Kidney (tissue), 13 donors: ENCODE measurements at regions not wholly inside any gene's neighbourhood (a gene's known extent, or its start where the extent isn't known, plus 50 kb on each side); places are given as distances from the start of the nearest gene placed in this dataset.

ENCODE experiments used
- DNase-seq, 5 donors: peaks; one replicate each; pipeline ENCODE4 v3.0.0-alpha.2; 2013 to 2020
- FAIRE-seq: peaks from 2 replicates; lab custom pipeline; 2012; peaks lifted over from hg19 to GRCh38; lab: Jason Lieb, UNC
- H3K27ac ChIP-seq, 2 donors: one replicate each; pipeline ENCODE4 v1.7.0; 2013; ENCODE audit warnings: low read depth in 2 of 2, low read length in 2 of 2, inconsistent platforms in 1 of 2
- H3K27me3 ChIP-seq: one replicate; pipeline ENCODE4 v1.7.1; 2013; ENCODE audit warnings: low read length, inconsistent platforms; ENCODE audit not compliant: control insufficient read depth, insufficient read depth
- H3K36me3 ChIP-seq, 3 donors: one replicate each; pipeline versions ENCODE4 v1.7.0 to v1.7.1; 2013; ENCODE audit warnings: low read length in 3 of 3, control low read depth in 1 of 3, inconsistent platforms in 1 of 3; ENCODE audit not compliant: insufficient read depth in 3 of 3, control insufficient read depth in 2 of 3
- H3K4me1 ChIP-seq, 3 donors: one replicate each; pipeline versions ENCODE4 v1.7.0 to v1.7.1; 2013; ENCODE audit warnings: low read length in 3 of 3, inconsistent platforms in 1 of 3, low read depth in 1 of 3; ENCODE audit not compliant: control insufficient read depth in 2 of 3, insufficient read depth in 2 of 3
- H3K4me3 ChIP-seq, 3 donors: one replicate each; pipeline versions ENCODE4 v1.7.0 to v1.8.1; 2013; ENCODE audit warnings: low read length in 3 of 3, control low read depth in 1 of 3, inconsistent platforms in 1 of 3
- H3K9ac ChIP-seq, 3 donors: one replicate each; pipeline versions ENCODE4 v1.7.0 to v1.7.1; 2013; ENCODE audit warnings: low read length in 3 of 3, control low read depth in 1 of 3, inconsistent platforms in 1 of 3
- H3K9me3 ChIP-seq, 3 donors: one replicate each; pipeline versions ENCODE4 v1.7.0 to v1.7.1; 2013; ENCODE audit warnings: low read length in 3 of 3, control low read depth in 1 of 3, inconsistent platforms in 1 of 3; ENCODE audit not compliant: control insufficient read depth in 2 of 3, insufficient read depth in 1 of 3
- CTCF ChIP-seq: IDR thresholded peaks from 3 replicates; pipeline ENCODE4 v1.5.1; 2012; ENCODE audit warnings: mild to moderate bottlenecking, moderate library complexity, borderline replicate concordance; ENCODE audit not compliant: insufficient read depth; ENCODE audit errors: extremely low read depth
- intact Hi-C: fragments of 100-400 bp; cut with DNase I; formaldehyde crosslinking; loops from one replicate; pipeline ENCODE4 v1.11.1; 2022
- donor health status: control.
- donor health status: control.
- donor health status: control.
- donor health status: control.
- donor health status: control.
- donor health status: DM: yes; HTN: yes; CAD: no.
- donor health status: Normal renal cell carcinoma (clear cell type).

- DNase-seq (no peak), FAIRE-seq (no peak)
- Histone ChIP-seq H3K27ac (no peak overlapping the region), H3K36me3 (no peaks in the 10 kb centered on the region), H3K4me3 (no peak overlapping the region), H3K4me1 (no peaks in the 10 kb centered on the region), H3K9me3 (peaks cover 0 to 4% (median 0%) of the 10 kb centered on the region in 3 donors), H3K27me3 (no peaks in the 10 kb centered on the region), H3K9ac (no peak overlapping the region)
- intact Hi-C loops: no loop called here
- no peak for TF ChIP-seq CTCF
Observed at GRCh38 chr5:98604301-98604700, 169.2 kb upstream of the RGMB start.

GRCh38 chr5:98604721-98605425 is 168.6 kb upstream of the RGMB start:
- H3K9ac ChIP-seq: no peak overlapping the region
- H3K4me1 ChIP-seq: no peaks in the 10 kb centered on the region
- intact Hi-C loops: no loop called here
- no peaks in the 10 kb centered on the region for H3K27me3 ChIP-seq
- DNase-seq (no peak), FAIRE-seq (no peak)
- no peak overlapping the region for H3K4me3 ChIP-seq
- H3K27ac ChIP-seq: no peak overlapping the region
- H3K36me3 ChIP-seq: no peaks in the 10 kb centered on the region
- TF ChIP-seq CTCF: no peak
- H3K9me3 ChIP-seq: peaks cover 0 to under 1% (median 0%) of the 10 kb centered on the region in 3 donors

- intact Hi-C loops: no loop called here
- Histone ChIP-seq H3K9me3 (no peaks in the 10 kb centered on the region), H3K9ac (no peak overlapping the region), H3K36me3 (no peaks in the 10 kb centered on the region), H3K4me3 (no peak overlapping the region), H3K27ac (no peak overlapping the region), H3K4me1 (no peaks in the 10 kb centered on the region), H3K27me3 (no peaks in the 10 kb centered on the region)
- no peak for TF ChIP-seq CTCF
- FAIRE-seq (no peak), DNase-seq (no peak)
Observed at GRCh38 chr5:98605426-98605825, 168.0 kb upstream of the RGMB start.

- intact Hi-C loops: no loop called here
- H3K9me3 ChIP-seq: no peaks in the 10 kb centered on the region
- H3K4me3 ChIP-seq: no peak overlapping the region
- no peak for TF ChIP-seq CTCF
- H3K36me3 ChIP-seq: no peaks in the 10 kb centered on the region
- H3K27me3 ChIP-seq: no peaks in the 10 kb centered on the region
- DNase-seq (no peak), FAIRE-seq (no peak)
- no peak overlapping the region for H3K9ac ChIP-seq
- no peak overlapping the region for H3K27ac ChIP-seq
- H3K4me1 ChIP-seq: no peaks in the 10 kb centered on the region
Observed at GRCh38 chr5:98606961-98607360, 166.5 kb upstream of the RGMB start.
